H9 (cell line): ENCODE measurements at regions not wholly inside any gene's neighbourhood (a gene's known extent, or its start where the extent isn't known, plus 50 kb on each side); places are given as distances from the start of the nearest gene placed in this dataset.

Experiments used
- DNase-seq: peaks from one replicate; pipeline ENCODE4 v3.0.0-alpha.2; 2017
- H2AFZ ChIP-seq: one replicate; pipeline ENCODE4 v1.6.1; 2013; ENCODE audit warnings: mild to moderate bottlenecking, low read length, control low read depth, moderate library complexity
- H2AK5ac ChIP-seq: 2 replicates; pipeline ENCODE4 v1.6.1; 2013; ENCODE audit warnings: low read length, control low read depth, mixed read lengths; ENCODE audit not compliant: insufficient read length
- H2BK120ac ChIP-seq: one replicate; pipeline ENCODE4 v1.6.1; 2013; ENCODE audit warnings: low read depth, mild to moderate bottlenecking, low read length, control low read depth, inconsistent platforms; ENCODE audit not compliant: poor library complexity, severe bottlenecking
- H2BK12ac ChIP-seq: 2 replicates; pipeline ENCODE4 v1.6.1; 2013; ENCODE audit warnings: low read length, control low read depth, mixed read lengths, low read depth; ENCODE audit not compliant: insufficient read length
- H2BK15ac ChIP-seq: 2 replicates; pipeline ENCODE4 v1.6.1; 2013; ENCODE audit warnings: low read depth, low read length, control low read depth
- H2BK20ac ChIP-seq: one replicate; pipeline ENCODE4 v1.6.1; 2013; ENCODE audit warnings: low read depth, mild to moderate bottlenecking, low read length, control low read depth, inconsistent platforms; ENCODE audit not compliant: poor library complexity, severe bottlenecking
- H2BK5ac ChIP-seq: 2 replicates; pipeline ENCODE4 v1.6.1; 2013; ENCODE audit warnings: low read length, control low read depth, mixed read lengths; ENCODE audit not compliant: insufficient read length
- H3K14ac ChIP-seq: 2 replicates; pipeline ENCODE4 v1.6.1; 2013; ENCODE audit warnings: low read length, control low read depth; ENCODE audit not compliant: insufficient read depth
- H3K18ac ChIP-seq: 2 replicates; pipeline ENCODE4 v1.6.1; 2013; ENCODE audit warnings: low read depth, mild to moderate bottlenecking, mixed read lengths, low read length, control low read depth; ENCODE audit not compliant: insufficient read length
- H3K23ac ChIP-seq: 2 replicates; pipeline ENCODE4 v1.6.1; 2013; ENCODE audit warnings: low read length, control low read depth, mixed read lengths, low read depth; ENCODE audit not compliant: insufficient read length
- H3K23me2 ChIP-seq: 2 replicates; pipeline ENCODE4 v1.6.1; 2013; ENCODE audit warnings: low read depth, mild to moderate bottlenecking, mixed read lengths, low read length, control low read depth; ENCODE audit not compliant: insufficient read length, poor library complexity, severe bottlenecking
- H3K27ac ChIP-seq: 2 replicates; pipeline ENCODE4 v1.5.1; 2013; ENCODE audit warnings: low read length, control low read depth, mixed read lengths, low read depth; ENCODE audit not compliant: insufficient read length
- H3K27me3 ChIP-seq: 2 replicates; pipeline ENCODE4 v1.6.1; 2013; ENCODE audit warnings: low read length, control low read depth, inconsistent platforms; ENCODE audit not compliant: insufficient read depth
- H3K4ac ChIP-seq: 2 replicates; pipeline ENCODE4 v1.6.1; 2013; ENCODE audit warnings: low read depth, mild to moderate bottlenecking, control low read depth, inconsistent platforms, low read length, moderate library complexity
- H3K4me1 ChIP-seq: 2 replicates; pipeline ENCODE4 v1.6.1; 2013; ENCODE audit warnings: low read length, control low read depth, inconsistent platforms; ENCODE audit not compliant: insufficient read depth
- H3K4me2 ChIP-seq: 2 replicates; pipeline ENCODE4 v1.6.1; 2013; ENCODE audit warnings: low read length, control low read depth, mixed read lengths; ENCODE audit not compliant: insufficient read length, insufficient read depth
- H3K56ac ChIP-seq: 2 replicates; pipeline ENCODE4 v1.6.1; 2013; ENCODE audit warnings: low read depth, mild to moderate bottlenecking, mixed read lengths, low read length, control low read depth; ENCODE audit not compliant: insufficient read length
- H3K79me1 ChIP-seq: 2 replicates; pipeline ENCODE4 v1.6.1; 2013; ENCODE audit warnings: low read depth, mild to moderate bottlenecking, moderate library complexity, low read length, control low read depth, inconsistent platforms; ENCODE audit not compliant: insufficient read depth, poor library complexity, severe bottlenecking
- H3K79me2 ChIP-seq: 2 replicates; pipeline ENCODE4 v1.6.1; 2013; ENCODE audit warnings: low read length, control low read depth, inconsistent platforms; ENCODE audit not compliant: insufficient read depth
- H3K9ac ChIP-seq: 2 replicates; pipeline ENCODE4 v1.6.1; 2013; ENCODE audit warnings: low read length, control low read depth, mixed read lengths; ENCODE audit not compliant: insufficient read length; ENCODE audit errors: extremely low read depth
- H3K9me3 ChIP-seq: one replicate; pipeline ENCODE4 v1.6.1; 2013; ENCODE audit warnings: low read depth, low read length, inconsistent platforms; ENCODE audit not compliant: control insufficient read depth
- H3T11ph ChIP-seq: one replicate; pipeline ENCODE4 v1.6.1; 2013; ENCODE audit warnings: mild to moderate bottlenecking, low read length, control low read depth, inconsistent platforms
- H4K20me1 ChIP-seq: one replicate; pipeline ENCODE4 v1.6.1; 2013; ENCODE audit not compliant: control insufficient read depth, insufficient read length, insufficient read depth
- H4K5ac ChIP-seq: 2 replicates; pipeline ENCODE4 v1.6.1; 2013; ENCODE audit warnings: low read depth, mild to moderate bottlenecking, mixed read lengths, low read length, control low read depth; ENCODE audit not compliant: insufficient read length
- H4K8ac ChIP-seq: replicated peaks from 2 replicates; pipeline ENCODE4 v1.6.1; 2013; ENCODE audit warnings: low read length, control low read depth, mixed read lengths, low read depth; ENCODE audit not compliant: insufficient read length
- H4K91ac ChIP-seq: 2 replicates; pipeline ENCODE4 v1.6.1; 2013; ENCODE audit warnings: low read depth, mild to moderate bottlenecking, moderate library complexity, mixed read lengths, low read length, control low read depth; ENCODE audit not compliant: insufficient read length
- H3K27ac Mint-ChIP-seq, 3 experiments: 2 replicates in 2 of 3; 3 replicates in 1 of 3; pipeline ENCODE4 v1.8.0; 2020 to 2021; ENCODE audit warnings: mixed read lengths in 3 of 3, mild to moderate bottlenecking in 1 of 3, moderate library complexity in 1 of 3
- H3K27me3 Mint-ChIP-seq: 2 replicates; pipeline ENCODE4 v1.8.0; 2021; ENCODE audit warnings: low read depth, mild to moderate bottlenecking, moderate library complexity, mixed read lengths
- H3K36me3 Mint-ChIP-seq, 3 experiments: 2 replicates in 2 of 3; 3 replicates in 1 of 3; pipeline ENCODE4 v1.8.0; 2020 to 2021; ENCODE audit warnings: low read depth in 3 of 3, mixed read lengths in 3 of 3; ENCODE audit not compliant: insufficient read depth in 1 of 3
- H3K4me1 Mint-ChIP-seq, 2 experiments: 2 replicates each; pipeline ENCODE4 v1.8.0; 2020; ENCODE audit warnings: mixed read lengths in 2 of 2
- H3K4me3 Mint-ChIP-seq, 2 experiments: 2 replicates in 1 of 2; 3 replicates in 1 of 2; pipeline ENCODE4 v1.8.0; 2020 to 2021; ENCODE audit warnings: mild to moderate bottlenecking in 2 of 2, mixed read lengths in 2 of 2, moderate library complexity in 1 of 2
- H3K9me3 Mint-ChIP-seq, 2 experiments: 2 replicates in 1 of 2; 3 replicates in 1 of 2; pipeline ENCODE4 v1.8.0; 2020; ENCODE audit warnings: mild to moderate bottlenecking in 2 of 2, mixed read lengths in 2 of 2, moderate library complexity in 1 of 2
- WGBS: extraction: QIAGEN DNeasy Blood & Tissue Kit; methylation state at CpG from one replicate; pipeline ENCODE4 v1.1.7; 2013; ENCODE audit warnings: missing lambda C conversion rate, low lambda C conversion rate, mixed read lengths; ENCODE audit not compliant: insufficient read length; ENCODE audit errors: extremely low coverage; 5-methylcytosine and 5-hydroxymethylcytosine counted together
- TF ChIP-seq, protein P1 (sequence below): fragments of 200-600 bp; sonication (generic); conservative IDR thresholded peaks from 3 replicates; pipeline ENCODE4 v1.8.0; 2021; ENCODE audit warnings: antibody characterized with exemption, mild to moderate bottlenecking

DNA sequence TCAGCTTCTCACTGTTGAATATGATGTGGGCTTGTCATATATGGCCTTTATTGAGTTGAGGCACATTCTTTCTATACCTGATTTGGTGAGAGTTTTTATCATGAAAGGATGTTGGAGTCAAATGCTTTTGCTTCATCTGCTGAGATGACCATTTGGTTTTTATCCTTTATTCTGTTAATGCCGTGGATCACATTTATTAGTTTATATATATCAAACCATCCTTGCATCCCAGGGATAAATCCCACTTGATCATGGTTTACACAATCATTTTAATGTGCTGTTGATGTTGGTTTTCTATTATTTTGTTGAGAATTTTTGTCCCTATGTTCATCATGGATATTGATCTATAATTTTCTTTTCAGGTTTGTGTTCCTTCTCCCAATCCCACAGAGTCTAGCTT is 67.0 kb downstream of the EBLN1 start:
- Histone ChIP-seq H2AFZ (no peak overlapping the region), H2BK5ac (no peak overlapping the region), H4K20me1 (no peaks in the 10 kb centered on the region), H3K9ac (no peak overlapping the region), H3T11ph (no peak overlapping the region), H3K56ac (no peak overlapping the region), H3K4me2 (no peak overlapping the region), H3K27ac (no peak overlapping the region), H3K79me1 (no peaks in the 10 kb centered on the region), H3K14ac (no peak overlapping the region), H2BK12ac (no peak overlapping the region), H2BK15ac (no peak overlapping the region), H3K4ac (no peak overlapping the region), H3K9me3 (no peaks in the 10 kb centered on the region), H3K18ac (no peak overlapping the region), H2BK20ac (no peak overlapping the region), H3K4me1 (no peaks in the 10 kb centered on the region), H2AK5ac (no peak overlapping the region), H4K5ac (no peak overlapping the region), H4K91ac (no peak overlapping the region), H3K23me2 (no peaks in the 10 kb centered on the region), H3K27me3 (no peaks in the 10 kb centered on the region), H3K79me2 (no peaks in the 10 kb centered on the region), H3K23ac (no peak overlapping the region), H2BK120ac (no peak overlapping the region), H4K8ac (no peak overlapping the region)
- H3K4me3 Mint-ChIP-seq: no peak overlapping the region
- H3K27me3 Mint-ChIP-seq: no peaks in the 10 kb centered on the region; the same call in 1 of the 2 replicates
- peaks cover 0 to 2% (median 0%) of the 10 kb centered on the region in 3 experiments; a peak in 2 of 7 replicates for H3K36me3 Mint-ChIP-seq
- H3K27ac Mint-ChIP-seq: no peak overlapping the region
- no peaks in the 10 kb centered on the region for H3K4me1 Mint-ChIP-seq
- no CpG with 5 or more reads among the region's 1 CpG for WGBS
- TF ChIP-seq, protein P1, sequence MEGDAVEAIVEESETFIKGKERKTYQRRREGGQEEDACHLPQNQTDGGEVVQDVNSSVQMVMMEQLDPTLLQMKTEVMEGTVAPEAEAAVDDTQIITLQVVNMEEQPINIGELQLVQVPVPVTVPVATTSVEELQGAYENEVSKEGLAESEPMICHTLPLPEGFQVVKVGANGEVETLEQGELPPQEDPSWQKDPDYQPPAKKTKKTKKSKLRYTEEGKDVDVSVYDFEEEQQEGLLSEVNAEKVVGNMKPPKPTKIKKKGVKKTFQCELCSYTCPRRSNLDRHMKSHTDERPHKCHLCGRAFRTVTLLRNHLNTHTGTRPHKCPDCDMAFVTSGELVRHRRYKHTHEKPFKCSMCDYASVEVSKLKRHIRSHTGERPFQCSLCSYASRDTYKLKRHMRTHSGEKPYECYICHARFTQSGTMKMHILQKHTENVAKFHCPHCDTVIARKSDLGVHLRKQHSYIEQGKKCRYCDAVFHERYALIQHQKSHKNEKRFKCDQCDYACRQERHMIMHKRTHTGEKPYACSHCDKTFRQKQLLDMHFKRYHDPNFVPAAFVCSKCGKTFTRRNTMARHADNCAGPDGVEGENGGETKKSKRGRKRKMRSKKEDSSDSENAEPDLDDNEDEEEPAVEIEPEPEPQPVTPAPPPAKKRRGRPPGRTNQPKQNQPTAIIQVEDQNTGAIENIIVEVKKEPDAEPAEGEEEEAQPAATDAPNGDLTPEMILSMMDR: no peak
- DNase-seq: no peak
- H3K9me3 Mint-ChIP-seq: peaks cover 0 to 13% of the 10 kb centered on the region in 2 experiments; a peak in 3 of 5 replicates
